K562 (cell line): ENCODE measurements at regions not wholly inside any gene's neighbourhood (a gene's known extent, or its start where the extent isn't known, plus 50 kb on each side); places are given as distances from the start of the nearest gene placed in this dataset.

Experiments
- EGR1 ChIP-seq: fragments of 450-650 bp; conservative IDR thresholded peaks from 2 replicates; pipeline ENCODE4 v1.6.1; 2017; ENCODE audit warnings: mild to moderate bottlenecking
- HDGF ChIP-seq: fragments of 450-650 bp; IDR thresholded peaks from 2 replicates; pipeline ENCODE4 v1.6.1; 2016
- HEY1 ChIP-seq: fragments of 250-450 bp; sonication (Bioruptor Pico); IDR thresholded peaks from 2 replicates; pipeline ENCODE4 v1.5.0; 2020; ENCODE audit warnings: mild to moderate bottlenecking, moderate library complexity, borderline replicate concordance
- HMGN3 ChIP-seq: IDR thresholded peaks from 2 replicates; pipeline ENCODE4 v1.6.1; 2011; ENCODE audit warnings: borderline replicate concordance, low read depth, mild to moderate bottlenecking, mixed read lengths, low read length; ENCODE audit not compliant: insufficient read length; ENCODE audit errors: extremely low read depth
- HNRNPH1 ChIP-seq: fragments of 200-400 bp; formaldehyde crosslinking; optimal IDR thresholded peaks from 2 replicates; pipeline ENCODE3; 2017; ENCODE audit warnings: low read depth, mild to moderate bottlenecking, low read length, moderate library complexity
- KLF13 ChIP-seq: fragments of 450-650 bp; IDR thresholded peaks from 2 replicates; pipeline ENCODE4 v1.6.1; 2016; ENCODE audit warnings: missing genetic modification characterization, low read depth, mild to moderate bottlenecking, missing compliant biosample characterization, moderate library complexity, borderline replicate concordance
- MAFK ChIP-seq: IDR thresholded peaks from 2 replicates; pipeline ENCODE4 v1.6.1; 2011; ENCODE audit warnings: low read length, improper control_type of control experiment
- SREBF1 ChIP-seq: fragments of 150-350 bp; IDR thresholded peaks from 2 replicates; pipeline ENCODE4 v1.6.1; 2014; ENCODE audit warnings: antibody characterized with exemption, low read depth, low read length, borderline replicate concordance
- SRSF1 ChIP-seq: fragments of 200-400 bp; formaldehyde crosslinking; IDR thresholded peaks from 2 replicates; pipeline ENCODE4 v1.6.1; 2017; ENCODE audit warnings: mild to moderate bottlenecking, low read depth, low read length, moderate library complexity
- TRIM24 ChIP-seq, 2 experiments: fragments of 450-650 bp; IDR thresholded peaks; 2 replicates each; pipeline ENCODE4 v1.6.1; 2016
- ZNF699 ChIP-seq: fragments of 250-450 bp; sonication (Bioruptor Pico); IDR thresholded peaks from 2 replicates; pipeline ENCODE4 v1.8.0; 2021; ENCODE audit warnings: mild to moderate bottlenecking, moderate library complexity; ENCODE audit not compliant: insufficient replicate concordance
- ZSCAN32 ChIP-seq: fragments of 450-650 bp; formaldehyde crosslinking; IDR thresholded peaks from 2 replicates; pipeline ENCODE4 v1.4.0; 2020; ENCODE audit warnings: mild to moderate bottlenecking, moderate library complexity
- TF ChIP-seq, protein P1 (sequence below): sonication (generic); formaldehyde crosslinking; IDR thresholded peaks from 2 replicates; pipeline ENCODE4 v1.8.0; 2022; ENCODE audit warnings: mild to moderate bottlenecking, missing genetic modification reagents
- TF ChIP-seq, protein P2 (sequence below): fragments of 450-650 bp; formaldehyde crosslinking; IDR thresholded peaks from 2 replicates; pipeline ENCODE4 v1.4.0; 2020; ENCODE audit warnings: mild to moderate bottlenecking, moderate library complexity
- TF ChIP-seq, protein P3 (sequence below): IDR thresholded peaks from 2 replicates; pipeline ENCODE4 v1.6.1; 2011; ENCODE audit warnings: borderline replicate concordance, low read depth, mild to moderate bottlenecking, moderate library complexity, low read length; ENCODE audit not compliant: insufficient read depth, poor library complexity, severe bottlenecking
- TF ChIP-seq, protein P4 (sequence below): conservative IDR thresholded peaks from 2 replicates; pipeline ENCODE4 v1.6.1; 2011; ENCODE audit warnings: low read depth, mild to moderate bottlenecking, low read length; ENCODE audit not compliant: control insufficient read depth
- TF ChIP-seq, protein P5 (sequence below), 2 experiments: IDR thresholded peaks; 2 replicates each; pipeline ENCODE4 v1.6.1; 2012; ENCODE audit warnings: improper control_type of control experiment in 2 of 2, low read depth in 2 of 2, low read length in 2 of 2, borderline replicate concordance in 1 of 2

DNA sequence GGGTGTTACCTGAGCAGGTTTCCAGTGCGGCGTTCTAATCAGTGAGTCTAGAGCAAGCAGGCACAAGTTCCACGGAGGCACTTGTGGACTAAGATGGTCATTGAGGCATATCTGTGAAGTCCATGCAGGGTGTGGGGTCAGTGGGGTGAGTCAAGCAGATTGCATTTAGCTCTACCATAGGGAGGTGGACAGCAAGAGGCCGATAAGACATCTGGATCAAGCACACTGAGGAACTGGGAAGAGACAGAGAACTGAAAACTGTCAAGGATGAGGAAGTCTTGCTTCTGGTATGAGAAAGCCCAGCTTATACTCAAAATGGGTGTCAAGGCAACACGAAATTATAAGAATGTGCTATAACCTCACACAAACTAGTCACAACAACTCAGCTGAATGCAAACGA is 61.2 kb upstream of the SLC39A10 start (continued):
- TF ChIP-seq, protein P1, sequence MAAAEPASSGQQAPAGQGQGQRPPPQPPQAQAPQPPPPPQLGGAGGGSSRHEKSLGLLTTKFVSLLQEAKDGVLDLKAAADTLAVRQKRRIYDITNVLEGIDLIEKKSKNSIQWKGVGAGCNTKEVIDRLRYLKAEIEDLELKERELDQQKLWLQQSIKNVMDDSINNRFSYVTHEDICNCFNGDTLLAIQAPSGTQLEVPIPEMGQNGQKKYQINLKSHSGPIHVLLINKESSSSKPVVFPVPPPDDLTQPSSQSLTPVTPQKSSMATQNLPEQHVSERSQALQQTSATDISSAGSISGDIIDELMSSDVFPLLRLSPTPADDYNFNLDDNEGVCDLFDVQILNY (CRISPR knock-in tag): no peak
- TF ChIP-seq HDGF (no peak), SRSF1 (no peak), MAFK (no peak), ZNF699 (CRISPR knock-in tag) (no peak), TRIM24 (IDR thresholded peaks at IDR 0.05) (peak; percentile 89 to 93), HEY1 (no peak), ZSCAN32 (CRISPR knock-in tag) (no peak), HNRNPH1 (no peak), SREBF1 (no peak), KLF13 (tag) (no peak), EGR1 (no peak), HMGN3 (peak; percentile 53)
- TF ChIP-seq, protein P2, sequence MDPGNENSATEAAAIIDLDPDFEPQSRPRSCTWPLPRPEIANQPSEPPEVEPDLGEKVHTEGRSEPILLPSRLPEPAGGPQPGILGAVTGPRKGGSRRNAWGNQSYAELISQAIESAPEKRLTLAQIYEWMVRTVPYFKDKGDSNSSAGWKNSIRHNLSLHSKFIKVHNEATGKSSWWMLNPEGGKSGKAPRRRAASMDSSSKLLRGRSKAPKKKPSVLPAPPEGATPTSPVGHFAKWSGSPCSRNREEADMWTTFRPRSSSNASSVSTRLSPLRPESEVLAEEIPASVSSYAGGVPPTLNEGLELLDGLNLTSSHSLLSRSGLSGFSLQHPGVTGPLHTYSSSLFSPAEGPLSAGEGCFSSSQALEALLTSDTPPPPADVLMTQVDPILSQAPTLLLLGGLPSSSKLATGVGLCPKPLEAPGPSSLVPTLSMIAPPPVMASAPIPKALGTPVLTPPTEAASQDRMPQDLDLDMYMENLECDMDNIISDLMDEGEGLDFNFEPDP (CRISPR knock-in tag): no peak
- TF ChIP-seq, protein P3, sequence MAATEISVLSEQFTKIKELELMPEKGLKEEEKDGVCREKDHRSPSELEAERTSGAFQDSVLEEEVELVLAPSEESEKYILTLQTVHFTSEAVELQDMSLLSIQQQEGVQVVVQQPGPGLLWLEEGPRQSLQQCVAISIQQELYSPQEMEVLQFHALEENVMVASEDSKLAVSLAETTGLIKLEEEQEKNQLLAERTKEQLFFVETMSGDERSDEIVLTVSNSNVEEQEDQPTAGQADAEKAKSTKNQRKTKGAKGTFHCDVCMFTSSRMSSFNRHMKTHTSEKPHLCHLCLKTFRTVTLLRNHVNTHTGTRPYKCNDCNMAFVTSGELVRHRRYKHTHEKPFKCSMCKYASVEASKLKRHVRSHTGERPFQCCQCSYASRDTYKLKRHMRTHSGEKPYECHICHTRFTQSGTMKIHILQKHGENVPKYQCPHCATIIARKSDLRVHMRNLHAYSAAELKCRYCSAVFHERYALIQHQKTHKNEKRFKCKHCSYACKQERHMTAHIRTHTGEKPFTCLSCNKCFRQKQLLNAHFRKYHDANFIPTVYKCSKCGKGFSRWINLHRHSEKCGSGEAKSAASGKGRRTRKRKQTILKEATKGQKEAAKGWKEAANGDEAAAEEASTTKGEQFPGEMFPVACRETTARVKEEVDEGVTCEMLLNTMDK: no peak
- TF ChIP-seq, protein P4, sequence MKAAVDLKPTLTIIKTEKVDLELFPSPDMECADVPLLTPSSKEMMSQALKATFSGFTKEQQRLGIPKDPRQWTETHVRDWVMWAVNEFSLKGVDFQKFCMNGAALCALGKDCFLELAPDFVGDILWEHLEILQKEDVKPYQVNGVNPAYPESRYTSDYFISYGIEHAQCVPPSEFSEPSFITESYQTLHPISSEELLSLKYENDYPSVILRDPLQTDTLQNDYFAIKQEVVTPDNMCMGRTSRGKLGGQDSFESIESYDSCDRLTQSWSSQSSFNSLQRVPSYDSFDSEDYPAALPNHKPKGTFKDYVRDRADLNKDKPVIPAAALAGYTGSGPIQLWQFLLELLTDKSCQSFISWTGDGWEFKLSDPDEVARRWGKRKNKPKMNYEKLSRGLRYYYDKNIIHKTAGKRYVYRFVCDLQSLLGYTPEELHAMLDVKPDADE: no peak
- TF ChIP-seq, protein P5, sequence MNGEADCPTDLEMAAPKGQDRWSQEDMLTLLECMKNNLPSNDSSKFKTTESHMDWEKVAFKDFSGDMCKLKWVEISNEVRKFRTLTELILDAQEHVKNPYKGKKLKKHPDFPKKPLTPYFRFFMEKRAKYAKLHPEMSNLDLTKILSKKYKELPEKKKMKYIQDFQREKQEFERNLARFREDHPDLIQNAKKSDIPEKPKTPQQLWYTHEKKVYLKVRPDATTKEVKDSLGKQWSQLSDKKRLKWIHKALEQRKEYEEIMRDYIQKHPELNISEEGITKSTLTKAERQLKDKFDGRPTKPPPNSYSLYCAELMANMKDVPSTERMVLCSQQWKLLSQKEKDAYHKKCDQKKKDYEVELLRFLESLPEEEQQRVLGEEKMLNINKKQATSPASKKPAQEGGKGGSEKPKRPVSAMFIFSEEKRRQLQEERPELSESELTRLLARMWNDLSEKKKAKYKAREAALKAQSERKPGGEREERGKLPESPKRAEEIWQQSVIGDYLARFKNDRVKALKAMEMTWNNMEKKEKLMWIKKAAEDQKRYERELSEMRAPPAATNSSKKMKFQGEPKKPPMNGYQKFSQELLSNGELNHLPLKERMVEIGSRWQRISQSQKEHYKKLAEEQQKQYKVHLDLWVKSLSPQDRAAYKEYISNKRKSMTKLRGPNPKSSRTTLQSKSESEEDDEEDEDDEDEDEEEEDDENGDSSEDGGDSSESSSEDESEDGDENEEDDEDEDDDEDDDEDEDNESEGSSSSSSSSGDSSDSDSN (IDR thresholded peaks at IDR 0.05; ENCODE audit: borderline replicate concordance in 1 of 2, low read depth in 2 of 2, low read length in 2 of 2): no peak
